ENCODE measurements at regions not wholly inside any gene's neighbourhood (a gene's known extent, or its start where the extent isn't known, plus 50 kb on each side); places are given as distances from the start of the nearest gene placed in this dataset.

GRCh38 chr15:61331019-61331418 lies 101.9 kb upstream of the RORA start:
- Histone ChIP-seq H3K9ac (ENCODE audit: low read depth, low read length) (no peak overlapping the region), H3K36me3 (ENCODE audit: insufficient read depth, low read length) (no peaks in the 10 kb centered on the region), H3K9me3 (ENCODE audit: control insufficient read depth, insufficient read depth, low read length) (no peaks in the 10 kb centered on the region), H3K4me1 (ENCODE audit: insufficient read depth, low read length) (no peaks in the 10 kb centered on the region)

GRCh38 chr15:61327019-61327631 lies 98.0 kb upstream of the RORA start:
- Histone ChIP-seq H3K9ac (ENCODE audit: low read depth, low read length) (no peak overlapping the region), H3K4me1 (ENCODE audit: insufficient read depth, low read length) (no peaks in the 10 kb centered on the region), H3K9me3 (ENCODE audit: control insufficient read depth, insufficient read depth, low read length) (no peaks in the 10 kb centered on the region), H3K36me3 (ENCODE audit: insufficient read depth, low read length) (no peaks in the 10 kb centered on the region)

GRCh38 chr15:61319892-61320291 lies 90.8 kb upstream of the RORA start:
- no peaks in the 10 kb centered on the region for H3K36me3 ChIP-seq (ENCODE audit: insufficient read depth, low read length)
- H3K9me3 ChIP-seq (ENCODE audit: control insufficient read depth, insufficient read depth, low read length): peaks cover 6% of the 10 kb centered on the region; the same call in 1 of the 2 replicates
- H3K4me1 ChIP-seq (ENCODE audit: insufficient read depth, low read length): no peaks in the 10 kb centered on the region
- H3K9ac ChIP-seq (ENCODE audit: low read depth, low read length): no peak overlapping the region

GRCh38 chr15:61318802-61319525 lies 89.9 kb upstream of the RORA start:
- no peaks in the 10 kb centered on the region for H3K4me1 ChIP-seq (ENCODE audit: insufficient read depth, low read length)
- no peaks in the 10 kb centered on the region for H3K36me3 ChIP-seq (ENCODE audit: insufficient read depth, low read length)
- H3K9ac ChIP-seq (ENCODE audit: low read depth, low read length): no peak overlapping the region
- H3K9me3 ChIP-seq (ENCODE audit: control insufficient read depth, insufficient read depth, low read length): peaks cover 6% of the 10 kb centered on the region; the same call in 1 of the 2 replicates

- Histone ChIP-seq H3K4me1 (ENCODE audit: insufficient read depth, low read length) (no peaks in the 10 kb centered on the region), H3K9ac (ENCODE audit: low read depth, low read length) (no peak overlapping the region), H3K9me3 (ENCODE audit: control insufficient read depth, insufficient read depth, low read length) (peaks cover 6% of the 10 kb centered on the region; the same call in 1 of the 2 replicates), H3K36me3 (ENCODE audit: insufficient read depth, low read length) (no peaks in the 10 kb centered on the region)
These were observed 89.2 kb upstream of the RORA start for GRCh38 chr15:61318301-61318700.

GRCh38 chr15:61315471-61315870 lies 86.4 kb upstream of the RORA start:
- Histone ChIP-seq H3K4me1 (ENCODE audit: insufficient read depth, low read length) (no peaks in the 10 kb centered on the region), H3K9ac (ENCODE audit: low read depth, low read length) (no peak overlapping the region), H3K9me3 (ENCODE audit: control insufficient read depth, insufficient read depth, low read length) (peaks cover under 1% of the 10 kb centered on the region; the same call in 1 of the 2 replicates), H3K36me3 (ENCODE audit: insufficient read depth, low read length) (no peaks in the 10 kb centered on the region)

GRCh38 chr15:61314427-61314826 lies 85.3 kb upstream of the RORA start:
- Histone ChIP-seq H3K9me3 (ENCODE audit: control insufficient read depth, insufficient read depth, low read length) (no peaks in the 10 kb centered on the region), H3K36me3 (ENCODE audit: insufficient read depth, low read length) (no peaks in the 10 kb centered on the region), H3K4me1 (ENCODE audit: insufficient read depth, low read length) (no peaks in the 10 kb centered on the region), H3K9ac (ENCODE audit: low read depth, low read length) (no peak overlapping the region)

GRCh38 chr15:61309617-61310016 lies 80.5 kb upstream of the RORA start:
- H3K4me1 ChIP-seq (ENCODE audit: insufficient read depth, low read length): no peaks in the 10 kb centered on the region
- H3K9ac ChIP-seq (ENCODE audit: low read depth, low read length): no peak overlapping the region
- H3K9me3 ChIP-seq (ENCODE audit: control insufficient read depth, insufficient read depth, low read length): no peaks in the 10 kb centered on the region
- no peaks in the 10 kb centered on the region for H3K36me3 ChIP-seq (ENCODE audit: insufficient read depth, low read length)

GRCh38 chr15:61309031-61309511 lies 80.0 kb upstream of the RORA start:
- Histone ChIP-seq H3K9me3 (ENCODE audit: control insufficient read depth, insufficient read depth, low read length) (no peaks in the 10 kb centered on the region), H3K9ac (ENCODE audit: low read depth, low read length) (no peak overlapping the region), H3K36me3 (ENCODE audit: insufficient read depth, low read length) (no peaks in the 10 kb centered on the region), H3K4me1 (ENCODE audit: insufficient read depth, low read length) (no peaks in the 10 kb centered on the region)

GRCh38 chr15:61308437-61308836 lies 79.3 kb upstream of the RORA start:
- Histone ChIP-seq H3K9me3 (ENCODE audit: control insufficient read depth, insufficient read depth, low read length) (no peaks in the 10 kb centered on the region), H3K4me1 (ENCODE audit: insufficient read depth, low read length) (no peaks in the 10 kb centered on the region)

GRCh38 chr15:61307474-61307873 lies 78.4 kb upstream of the RORA start:
- Histone ChIP-seq H3K9ac (ENCODE audit: low read depth, low read length) (no peak overlapping the region), H3K36me3 (ENCODE audit: insufficient read depth, low read length) (no peaks in the 10 kb centered on the region), H3K4me1 (ENCODE audit: insufficient read depth, low read length) (no peaks in the 10 kb centered on the region), H3K9me3 (ENCODE audit: control insufficient read depth, insufficient read depth, low read length) (no peaks in the 10 kb centered on the region)

More at GRCh38 chr15:61308437-61308836, 79.3 kb upstream of the RORA start:
- Histone ChIP-seq H3K36me3 (ENCODE audit: insufficient read depth, low read length) (no peaks in the 10 kb centered on the region), H3K9ac (ENCODE audit: low read depth, low read length) (no peak overlapping the region)

- Histone ChIP-seq H3K9me3 (ENCODE audit: control insufficient read depth, insufficient read depth, low read length) (no peaks in the 10 kb centered on the region), H3K36me3 (ENCODE audit: insufficient read depth, low read length) (no peaks in the 10 kb centered on the region), H3K9ac (ENCODE audit: low read depth, low read length) (no peak overlapping the region), H3K4me1 (ENCODE audit: insufficient read depth, low read length) (no peaks in the 10 kb centered on the region)
These were observed 72.6 kb upstream of the RORA start for GRCh38 chr15:61301701-61302100.

- Histone ChIP-seq H3K9ac (ENCODE audit: low read depth, low read length) (no peak overlapping the region), H3K4me1 (ENCODE audit: insufficient read depth, low read length) (no peaks in the 10 kb centered on the region), H3K36me3 (ENCODE audit: insufficient read depth, low read length) (no peaks in the 10 kb centered on the region), H3K9me3 (ENCODE audit: control insufficient read depth, insufficient read depth, low read length) (no peaks in the 10 kb centered on the region)
These were observed 70.1 kb upstream of the RORA start for GRCh38 chr15:61299075-61299763.

- H3K9ac ChIP-seq (ENCODE audit: low read depth, low read length): no peak overlapping the region
- H3K4me1 ChIP-seq (ENCODE audit: insufficient read depth, low read length): no peaks in the 10 kb centered on the region
- no peaks in the 10 kb centered on the region for H3K9me3 ChIP-seq (ENCODE audit: control insufficient read depth, insufficient read depth, low read length)
- H3K36me3 ChIP-seq (ENCODE audit: insufficient read depth, low read length): no peaks in the 10 kb centered on the region
These were observed 66.1 kb upstream of the RORA start for GRCh38 chr15:61295239-61295638.

GRCh38 chr15:61282661-61283060 lies 53.6 kb upstream of the RORA start:
- Histone ChIP-seq H3K9me3 (ENCODE audit: control insufficient read depth, insufficient read depth, low read length) (no peaks in the 10 kb centered on the region), H3K9ac (ENCODE audit: low read depth, low read length) (no peak overlapping the region), H3K4me1 (ENCODE audit: insufficient read depth, low read length) (no peaks in the 10 kb centered on the region), H3K36me3 (ENCODE audit: insufficient read depth, low read length) (no peaks in the 10 kb centered on the region)

All from ES-I3 (cell line).